Thyroid gland (tissue), 4 donors: ENCODE measurements at regions not wholly inside any gene's neighbourhood (a gene's known extent, or its start where the extent isn't known, plus 50 kb on each side); places are given as distances from the start of the nearest gene placed in this dataset.

Experiments
- DNase-seq, 2 donors: peaks; one replicate each; pipeline ENCODE4 v3.0.0-alpha.2; 2019
- H3K27ac ChIP-seq, 3 donors: fragments of 200-600 bp; sonication (generic); 1 replicate in 2 of 3; 2 replicates in 1 of 3; pipeline ENCODE4 v1.5.1; 2016 to 2019; ENCODE audit warnings: mild to moderate bottlenecking in 1 of 3, moderate library complexity in 1 of 3
- H3K27me3 ChIP-seq: fragments of 200-600 bp; sonication (generic); one replicate; pipeline ENCODE4 v1.5.1; 2019
- H3K36me3 ChIP-seq, 2 donors: fragments of 200-600 bp; sonication (generic); one replicate each; pipeline ENCODE4 v1.5.1; 2016 to 2019
- H3K4me1 ChIP-seq, 2 donors: fragments of 200-600 bp; sonication (generic); one replicate each; pipeline ENCODE4 v1.5.1; 2017 to 2019
- H3K4me3 ChIP-seq, 3 donors: fragments of 200-600 bp; sonication (generic); replicated peaks in 1 of 3; 1 replicate in 2 of 3; 2 replicates in 1 of 3; pipeline ENCODE4 v1.5.1; 2016; ENCODE audit warnings: mild to moderate bottlenecking in 1 of 3
- H3K9me3 ChIP-seq: fragments of 200-600 bp; sonication (generic); one replicate; pipeline ENCODE4 v1.5.1; 2017
- CTCF ChIP-seq, 6 experiments: fragments of 200-600 bp in 3 of 6; fragments of 450-650 bp in 3 of 6; sonication (generic) in 3 of 6; IDR thresholded peaks; one replicate each; pipeline ENCODE4 v1.5.1; 2016 to 2019; ENCODE audit warnings: antibody characterized with exemption in 6 of 6, mild to moderate bottlenecking in 2 of 6, inconsistent platforms in 1 of 6, moderate library complexity in 1 of 6
- POLR2A ChIP-seq, 2 donors: fragments of 450-650 bp; IDR thresholded peaks; one replicate each; pipeline ENCODE4 v1.6.1; 2017; ENCODE audit warnings: antibody characterized with exemption in 2 of 2, mild to moderate bottlenecking in 2 of 2, moderate library complexity in 1 of 2
- WGBS, 2 donors: methylation state at CpG; one replicate each; pipeline ENCODE4 v1.1.5; 2017; 5-methylcytosine and 5-hydroxymethylcytosine counted together
- intact Hi-C: fragments of 100-400 bp; cut with DNase I; formaldehyde crosslinking; loops from one replicate; pipeline ENCODE4 v1.15.1; 2023

GRCh38 chr4:7127576-7127975 lies 59.7 kb upstream of the GRPEL1 start:
- intact Hi-C loops = no loop called here
- WGBS, 2 donors = 28 to 50% methylated on average over 18 of the region's 18 CpGs
- Histone ChIP-seq H3K4me3 (no peak overlapping the region), H3K27ac (peak overlapping the region; percentile 60 to 76 (median 66)), H3K9me3 (no peaks in the 10 kb centered on the region), H3K36me3 (no peaks in the 10 kb centered on the region), H3K4me1 (peaks cover 68 to 74% of the 10 kb centered on the region in 2 donors), H3K27me3 (no peaks in the 10 kb centered on the region)
- no peak for TF ChIP-seq POLR2A (IDR thresholded peaks at IDR 0.05)
- TF ChIP-seq CTCF (IDR thresholded peaks at IDR 0.05) = no peak
- peak; percentile 66 to 91 for DNase-seq

- TF ChIP-seq CTCF (IDR thresholded peaks at IDR 0.05) (no peak), POLR2A (IDR thresholded peaks at IDR 0.05) (no peak)
- H3K27ac ChIP-seq = peak overlapping the region; percentile 60 to 76 (median 66)
- intact Hi-C loops = no loop called here
- H3K36me3 ChIP-seq = no peaks in the 10 kb centered on the region
- WGBS, 2 donors = 59 to 77% methylated on average over 7 to 8 of the region's 8 CpGs
- H3K27me3 ChIP-seq = no peaks in the 10 kb centered on the region
- peaks cover 74 to 80% of the 10 kb centered on the region in 2 donors for H3K4me1 ChIP-seq
- DNase-seq = no peak
- no peaks in the 10 kb centered on the region for H3K9me3 ChIP-seq
- H3K4me3 ChIP-seq = no peak overlapping the region
These were observed 59.1 kb upstream of the GRPEL1 start for GRCh38 chr4:7126981-7127380.

- 37 to 47% methylated on average over 18 to 22 of the region's 22 CpGs for WGBS, 2 donors
- peak; percentile 97 for DNase-seq
- TF ChIP-seq CTCF (IDR thresholded peaks at IDR 0.05) = no peak
- TF ChIP-seq POLR2A (IDR thresholded peaks at IDR 0.05) = peak in 1 of 2 donors; percentile 37
- peak overlapping the region; percentile 65 to 88 (median 67) for H3K27ac ChIP-seq
- H3K4me1 ChIP-seq = peaks cover 75 to 81% of the 10 kb centered on the region in 2 donors
- no peaks in the 10 kb centered on the region for H3K9me3 ChIP-seq
- H3K4me3 ChIP-seq = no peak overlapping the region
- no peaks in the 10 kb centered on the region for H3K27me3 ChIP-seq
- intact Hi-C loops = no loop called here
- H3K36me3 ChIP-seq = no peaks in the 10 kb centered on the region
These were observed 57.0 kb upstream of the GRPEL1 start for GRCh38 chr4:7124689-7125442.

- intact Hi-C loops = no loop called here
- TF ChIP-seq CTCF (IDR thresholded peaks at IDR 0.05) = no peak
- no peak for TF ChIP-seq POLR2A (IDR thresholded peaks at IDR 0.05)
- Histone ChIP-seq H3K9me3 (no peaks in the 10 kb centered on the region), H3K36me3 (no peaks in the 10 kb centered on the region), H3K4me1 (peaks cover 50 to 54% of the 10 kb centered on the region in 2 donors), H3K27me3 (no peaks in the 10 kb centered on the region), H3K4me3 (no peak overlapping the region), H3K27ac (peak overlapping the region; percentile 3 to 49 (median 41))
- 80% methylated on average over 13 to 19 of the region's 24 CpGs for WGBS, 2 donors
- peak; percentile 42 to 47 for DNase-seq
These were observed 54.2 kb upstream of the GRPEL1 start for GRCh38 chr4:7121866-7122653.

GRCh38 chr4:7121174-7121573 lies 53.3 kb upstream of the GRPEL1 start:
- no peak for TF ChIP-seq POLR2A (IDR thresholded peaks at IDR 0.05)
- peak in 1 of 6 experiments; percentile 14 for TF ChIP-seq CTCF (IDR thresholded peaks at IDR 0.05)
- peaks cover 41 to 45% of the 10 kb centered on the region in 2 donors for H3K4me1 ChIP-seq
- H3K4me3 ChIP-seq = no peak overlapping the region
- peak; percentile 86 for DNase-seq
- peak overlapping the region; percentile 36 to 49 (median 41) for H3K27ac ChIP-seq
- no peaks in the 10 kb centered on the region for H3K27me3 ChIP-seq
- H3K36me3 ChIP-seq = no peaks in the 10 kb centered on the region
- H3K9me3 ChIP-seq = no peaks in the 10 kb centered on the region
- intact Hi-C loops = no loop called here
- WGBS, 2 donors = 35 to 46% methylated on average over 9 to 15 of the region's 15 CpGs
